ENCODE measurements at regions not wholly inside any gene's neighbourhood (a gene's known extent, or its start where the extent isn't known, plus 50 kb on each side); places are given as distances from the start of the nearest gene placed in this dataset.

- TF ChIP-seq CHD7 (IDR thresholded peaks at IDR 0.05; ENCODE audit: insufficient replicate concordance, low read length) (no peak), JUN (IDR thresholded peaks at IDR 0.05; ENCODE audit: low read depth, low read length) (no peak), TEAD4 (IDR thresholded peaks at IDR 0.05; ENCODE audit: low read depth, low read length) (no peak), HDAC6 (IDR thresholded peaks at IDR 0.05; ENCODE audit: low read depth, low read length) (no peak), TBP (IDR thresholded peaks at IDR 0.05; ENCODE audit: low read depth, low read length) (no peak), USF2 (IDR thresholded peaks at IDR 0.05; ENCODE audit: low read length) (no peak), TCF12 (IDR thresholded peaks at IDR 0.05; ENCODE audit: low read depth, low read length) (no peak), EP300 (IDR thresholded peaks at IDR 0.05; ENCODE audit: borderline replicate concordance in 1 of 2, low read depth in 2 of 2, low read length in 2 of 2) (no peak), POLR2A (IDR thresholded peaks at IDR 0.05; ENCODE audit: control extremely low read depth in 1 of 2, low read depth in 2 of 2, low read length in 2 of 2) (no peak), TAF1 (IDR thresholded peaks at IDR 0.05; ENCODE audit: low read depth, low read length) (no peak), KDM5A (IDR thresholded peaks at IDR 0.05; ENCODE audit: low read length) (no peak), NRF1 (IDR thresholded peaks at IDR 0.05; ENCODE audit: low read depth, low read length) (no peak)
These were observed 432.7 kb downstream of the EFNB2 start (continued) for GRCh38 chr13:106102786-106103185.
